ENCODE measurements at regions not wholly inside any gene's neighbourhood (a gene's known extent, or its start where the extent isn't known, plus 50 kb on each side); places are given as distances from the start of the nearest gene placed in this dataset.

- DNase-seq, result no peak
These were observed 269.4 kb downstream of the TCF7L2 start for GRCh38 chr10:113219446-113219845.

GRCh38 chr10:113221756-113222168 lies 271.7 kb downstream of the TCF7L2 start:
- DNase-seq, result no peak

- DNase-seq, result no peak
These were observed 272.2 kb downstream of the TCF7L2 start for GRCh38 chr10:113222207-113222606.

- DNase-seq, result no peak
These were observed 275.3 kb downstream of the TCF7L2 start for GRCh38 chr10:113225364-113225763.

- DNase-seq, result no peak
These were observed 275.9 kb downstream of the TCF7L2 start for GRCh38 chr10:113225903-113226302.

GRCh38 chr10:113226399-113226798 lies 276.4 kb downstream of the TCF7L2 start:
- no peak for DNase-seq

- DNase-seq, result no peak
These were observed 276.9 kb downstream of the TCF7L2 start for GRCh38 chr10:113226831-113227445.

- no peak for DNase-seq
These were observed 278.5 kb downstream of the TCF7L2 start for GRCh38 chr10:113228530-113228929.

- no peak for DNase-seq
These were observed 280.1 kb downstream of the TCF7L2 start for GRCh38 chr10:113230011-113230610.

- peak; percentile 12 for DNase-seq
These were observed 283.0 kb downstream of the TCF7L2 start for GRCh38 chr10:113232928-113233511.

- DNase-seq, result no peak
These were observed 284.4 kb downstream of the TCF7L2 start for GRCh38 chr10:113234481-113234880.

GRCh38 chr10:113235508-113235907 lies 285.5 kb downstream of the TCF7L2 start:
- no peak for DNase-seq

- no peak for DNase-seq
These were observed 287.0 kb downstream of the TCF7L2 start for GRCh38 chr10:113236998-113237397.

- no peak for DNase-seq
These were observed 289.7 kb downstream of the TCF7L2 start for GRCh38 chr10:113239566-113240350.

GRCh38 chr10:113240736-113241135 lies 290.7 kb downstream of the TCF7L2 start:
- DNase-seq, result no peak

GRCh38 chr10:113241599-113242360 lies 291.7 kb downstream of the TCF7L2 start:
- DNase-seq, result no peak

GRCh38 chr10:113243311-113243710 lies 293.3 kb downstream of the TCF7L2 start:
- no peak for DNase-seq

GRCh38 chr10:113244750-113245149 lies 294.7 kb downstream of the TCF7L2 start:
- no peak for DNase-seq

- DNase-seq, result no peak
These were observed 295.2 kb downstream of the TCF7L2 start for GRCh38 chr10:113245286-113245685.

GRCh38 chr10:113247050-113247449 lies 297.0 kb downstream of the TCF7L2 start:
- DNase-seq, result no peak

GRCh38 chr10:113252650-113253618 lies 299.9 kb upstream of the HABP2 start:
- no peak for DNase-seq
